CD4-positive, alpha-beta T cell treated with Interleukin-15 for 1 hour (primary cell): ENCODE measurements at regions not wholly inside any gene's neighbourhood (a gene's known extent, or its start where the extent isn't known, plus 50 kb on each side); places are given as distances from the start of the nearest gene placed in this dataset.

Experiments used
- DNase-seq: peaks from one replicate; pipeline ENCODE4 v3.0.0-alpha.2; 2020

DNA sequence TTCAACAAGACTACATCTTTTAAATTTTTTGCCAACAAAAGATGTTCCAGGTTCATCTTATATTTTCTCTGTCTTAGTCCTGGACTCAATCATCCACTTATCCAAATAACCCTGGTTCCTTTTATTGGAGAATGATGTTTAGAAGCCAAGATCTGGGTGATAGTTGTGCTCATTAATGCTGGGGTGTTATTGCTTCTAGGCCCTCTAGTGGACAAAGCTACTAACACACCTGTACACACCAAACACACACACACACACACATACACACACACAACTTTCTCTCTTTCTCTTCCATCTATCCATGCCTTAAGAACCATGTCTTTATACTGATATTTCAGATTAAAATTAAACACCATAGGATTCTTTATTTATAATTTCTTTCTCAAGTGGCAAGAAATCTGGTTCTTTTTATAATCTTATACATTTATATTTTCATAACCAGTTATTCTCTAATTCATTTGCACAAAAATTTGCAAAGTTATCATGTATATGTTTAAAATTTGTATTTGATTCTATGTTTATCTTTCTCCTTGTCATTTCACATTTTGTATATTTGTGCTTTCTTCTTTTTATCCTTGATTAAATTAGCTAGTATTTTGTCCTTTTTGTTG is 179.1 kb upstream of the SMIM23 start:
- no peak for DNase-seq

- DNase-seq: no peak
Measured at GRCh38 chr5:171607863-171608262, 177.8 kb upstream of the SMIM23 start.

DNA sequence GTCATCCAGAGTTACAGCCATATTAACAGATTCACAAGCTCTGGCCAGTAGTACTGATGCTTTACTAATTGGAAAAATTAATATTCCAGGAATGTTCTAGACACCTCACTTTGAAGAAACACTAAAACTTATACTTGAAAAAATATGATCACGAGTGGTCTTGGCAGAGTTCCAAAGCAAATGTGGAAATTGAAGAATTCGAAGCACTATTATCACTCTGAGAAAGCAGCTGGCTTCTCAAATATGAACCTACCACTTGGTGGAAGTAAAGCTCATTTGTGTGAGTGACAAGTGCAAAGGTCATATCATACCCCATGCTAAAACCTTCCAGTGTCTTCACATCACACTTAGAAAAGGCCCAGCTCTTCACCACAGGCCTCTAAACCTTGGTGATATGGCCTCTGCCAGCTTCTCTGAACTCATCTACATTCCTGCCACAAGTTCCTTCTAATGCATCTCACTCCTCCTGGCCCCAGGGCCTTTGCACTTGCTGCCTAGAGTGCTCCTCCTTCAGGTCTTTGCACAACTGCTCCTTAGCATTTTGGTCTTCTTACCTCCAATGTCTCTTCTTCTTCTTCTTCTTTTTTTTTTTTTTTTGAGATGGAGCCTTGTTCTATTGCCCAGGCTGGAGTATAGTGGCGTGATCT is 175.7 kb upstream of the SMIM23 start:
- no peak for DNase-seq

DNA sequence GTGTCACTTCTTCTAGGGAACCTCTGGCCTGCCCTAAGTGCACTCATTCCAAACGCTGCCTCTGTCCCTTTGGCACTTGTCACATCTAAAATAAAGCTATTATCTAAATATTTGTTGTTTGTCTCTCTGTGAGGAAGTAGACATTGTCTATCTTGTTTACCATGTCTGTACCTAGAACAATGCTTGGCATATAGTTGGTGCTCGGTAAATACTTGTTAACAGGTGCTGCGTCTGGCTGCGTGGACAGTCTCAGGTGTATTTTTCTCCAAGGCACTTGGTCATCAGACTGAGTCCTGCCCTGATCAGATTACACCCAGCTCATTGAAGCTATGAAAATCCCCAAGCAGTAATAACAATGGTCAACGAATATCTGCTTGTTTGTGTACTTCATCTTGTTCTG is 174.9 kb upstream of the SMIM23 start:
- DNase-seq: no peak

DNA sequence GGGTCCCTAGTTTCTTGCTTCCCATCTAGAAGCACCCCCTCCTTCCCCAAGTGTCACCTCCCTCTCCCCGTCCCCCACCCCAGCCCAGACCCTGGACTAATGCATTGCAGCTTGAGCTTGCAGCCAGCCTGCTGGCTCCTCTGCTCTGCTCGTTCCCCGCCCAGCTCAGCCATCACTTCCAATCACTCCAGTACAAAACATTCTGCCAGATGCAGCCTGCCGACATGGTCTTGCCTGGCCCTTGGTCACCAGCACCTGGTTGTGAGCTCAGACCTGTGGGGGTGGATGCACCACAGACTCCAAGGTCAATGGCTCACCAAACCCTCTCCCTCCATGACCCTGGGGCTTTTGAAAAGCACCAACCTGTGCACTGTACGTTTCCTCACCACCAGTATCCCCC is 172.9 kb upstream of the SMIM23 start:
- DNase-seq: no peak

DNA sequence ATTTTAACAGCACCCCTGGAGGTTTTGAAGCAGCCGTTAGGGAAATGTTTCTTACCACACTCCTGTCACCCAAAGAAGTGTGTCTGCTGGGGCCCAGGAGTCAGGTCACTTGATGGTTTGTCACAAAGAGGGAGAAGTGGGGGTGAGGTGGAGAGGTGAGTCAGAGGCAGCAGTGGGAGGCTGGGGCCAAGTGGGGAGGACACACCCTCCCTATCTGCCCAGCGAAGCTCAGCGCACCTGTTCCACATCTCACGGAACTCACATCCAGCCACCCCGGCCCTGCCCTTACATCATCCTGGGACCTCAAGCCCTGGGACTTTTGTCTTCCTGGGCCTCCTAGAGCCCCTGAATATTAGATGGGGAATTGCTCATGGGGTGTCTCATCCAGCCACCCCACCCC is 171.1 kb upstream of the SMIM23 start:
- DNase-seq: no peak

GRCh38 chr5:171614971-171615653 is 170.5 kb upstream of the SMIM23 start:
- DNase-seq: no peak

DNA sequence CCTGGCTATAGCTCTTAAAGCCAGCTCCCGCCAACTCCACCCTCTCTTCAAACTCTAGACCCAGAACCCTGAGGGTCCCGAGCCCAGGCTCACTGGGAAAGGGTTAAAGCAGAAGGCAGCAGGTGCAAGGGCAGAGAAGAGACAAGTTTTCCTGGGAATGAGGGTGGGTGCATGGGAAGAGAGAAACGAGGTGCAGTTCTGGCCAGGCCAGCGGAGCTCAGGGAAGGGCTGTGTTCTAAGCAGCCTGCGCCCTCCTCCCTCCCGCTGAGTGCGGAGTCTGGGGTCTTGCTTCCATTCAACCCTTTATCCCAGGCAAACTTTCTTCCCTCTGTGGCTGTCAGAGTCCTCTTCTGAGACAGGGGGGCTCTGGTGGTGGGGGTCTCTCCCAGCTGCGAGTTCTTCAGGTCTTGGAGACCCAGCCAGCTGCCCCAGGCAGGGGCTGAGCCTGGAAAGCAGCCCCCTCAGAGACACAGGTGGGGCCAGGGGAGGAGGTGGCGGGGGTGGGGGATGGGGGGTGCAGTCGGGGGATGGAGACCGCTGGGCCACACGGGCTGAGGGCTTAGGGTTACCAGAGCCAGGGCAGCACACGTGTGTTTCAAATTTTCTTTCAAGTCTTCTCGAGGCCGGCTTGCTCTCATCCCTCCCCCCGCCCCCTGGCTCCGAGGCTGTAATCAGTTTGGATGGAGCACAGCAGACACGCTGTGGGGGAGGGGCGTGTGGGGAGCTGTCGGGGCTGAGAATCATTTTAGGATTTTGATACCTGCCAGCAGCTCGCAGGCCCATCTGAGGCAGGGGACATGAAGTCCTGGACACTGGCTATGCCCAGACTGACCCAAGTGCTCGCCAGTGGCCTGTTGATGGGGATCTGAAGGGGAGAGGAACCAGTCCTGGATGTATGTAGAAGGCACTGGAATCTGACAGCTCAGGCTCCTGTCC is 169.6 kb upstream of the SMIM23 start:
- DNase-seq: no peak

DNA sequence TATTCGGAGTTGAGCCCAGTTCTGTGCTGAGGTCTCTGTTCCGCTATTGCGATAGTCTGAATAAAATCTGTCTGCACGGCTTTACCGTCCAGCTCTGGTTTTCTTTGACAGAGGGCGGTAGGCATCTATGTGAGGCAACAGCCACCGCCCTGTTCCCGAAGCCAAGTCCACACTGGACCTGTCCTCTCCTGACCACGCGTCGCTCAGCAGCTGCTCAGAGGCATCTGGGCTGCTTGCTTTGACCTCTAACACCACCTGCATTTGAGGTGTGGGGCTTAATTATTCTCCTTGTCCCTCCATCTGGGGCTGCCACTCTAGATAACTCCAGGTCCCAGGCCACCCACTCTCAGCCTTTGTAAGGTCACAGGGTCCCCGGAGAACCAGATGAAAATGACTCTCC is 168.4 kb upstream of the SMIM23 start:
- DNase-seq: no peak

GRCh38 chr5:171617817-171618591 is 167.6 kb upstream of the SMIM23 start:
- no peak for DNase-seq

GRCh38 chr5:171619196-171619595 is 166.4 kb upstream of the SMIM23 start:
- DNase-seq: no peak

DNA sequence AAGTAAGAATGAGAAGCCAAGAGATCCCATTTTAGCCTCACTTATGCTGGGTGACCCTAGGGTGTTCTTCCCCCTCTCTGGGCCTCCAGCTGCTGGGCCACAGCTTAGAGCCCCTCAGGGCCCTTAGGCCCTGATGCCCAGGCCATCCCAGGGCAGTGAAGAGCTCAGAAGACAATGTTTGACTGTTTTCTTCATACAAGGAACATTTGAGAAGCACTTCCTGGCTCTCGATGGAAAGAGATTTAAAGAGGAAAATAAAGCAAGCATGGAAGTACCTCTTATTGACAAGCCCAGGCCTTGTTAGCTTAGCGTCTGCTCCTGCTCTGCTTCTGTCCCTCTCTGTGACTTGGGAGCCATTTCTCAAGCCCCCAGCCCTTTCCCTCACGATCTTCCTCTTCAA is 165.9 kb upstream of the SMIM23 start:
- no peak for DNase-seq

- DNase-seq: no peak
Measured at GRCh38 chr5:171622010-171622409, 163.6 kb upstream of the SMIM23 start.

- no peak for DNase-seq
Measured at GRCh38 chr5:171623107-171623506, 162.5 kb upstream of the SMIM23 start.

- no peak for DNase-seq
Measured at GRCh38 chr5:171623551-171624097, 162.0 kb upstream of the SMIM23 start.

DNA sequence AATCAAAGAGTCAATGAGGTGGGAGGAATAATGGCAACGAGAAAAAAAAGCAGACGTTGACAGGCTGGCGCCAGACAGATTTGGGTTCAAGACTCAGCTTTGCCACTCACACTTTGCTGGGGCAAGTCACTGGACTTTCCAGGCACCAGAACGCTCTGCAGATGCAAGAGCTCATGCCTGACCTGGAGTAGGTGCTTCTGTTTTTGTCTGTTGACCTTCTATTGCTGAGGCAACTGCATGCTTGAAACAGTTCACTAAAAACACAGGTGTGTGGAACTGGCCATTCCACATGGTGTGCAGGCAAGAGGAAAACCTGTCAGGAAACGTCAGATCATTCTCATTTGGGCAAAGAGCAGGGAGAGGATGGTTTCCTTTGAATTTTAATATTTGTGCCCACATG is 161.2 kb upstream of the SMIM23 start:
- no peak for DNase-seq

DNA sequence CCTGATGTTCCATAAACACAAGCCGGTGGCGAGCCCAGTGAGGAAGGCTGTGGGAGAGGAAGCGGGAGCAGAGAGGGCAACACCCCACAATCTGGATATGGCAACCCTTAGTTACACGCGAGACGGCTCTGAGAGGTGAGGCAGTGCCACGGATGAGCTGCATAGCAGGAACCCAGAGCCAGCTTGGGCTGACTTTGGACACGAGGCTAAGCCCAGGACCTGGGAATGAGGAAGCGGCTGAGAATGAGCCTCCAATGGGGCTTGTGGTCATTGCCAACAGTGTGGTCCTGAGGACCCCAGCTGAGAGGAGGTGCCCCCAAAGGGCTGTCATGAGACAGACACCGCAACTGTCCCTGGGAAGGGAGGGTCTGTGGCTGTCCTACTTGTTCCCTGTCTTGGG is 160.0 kb upstream of the SMIM23 start:
- DNase-seq: no peak

DNA sequence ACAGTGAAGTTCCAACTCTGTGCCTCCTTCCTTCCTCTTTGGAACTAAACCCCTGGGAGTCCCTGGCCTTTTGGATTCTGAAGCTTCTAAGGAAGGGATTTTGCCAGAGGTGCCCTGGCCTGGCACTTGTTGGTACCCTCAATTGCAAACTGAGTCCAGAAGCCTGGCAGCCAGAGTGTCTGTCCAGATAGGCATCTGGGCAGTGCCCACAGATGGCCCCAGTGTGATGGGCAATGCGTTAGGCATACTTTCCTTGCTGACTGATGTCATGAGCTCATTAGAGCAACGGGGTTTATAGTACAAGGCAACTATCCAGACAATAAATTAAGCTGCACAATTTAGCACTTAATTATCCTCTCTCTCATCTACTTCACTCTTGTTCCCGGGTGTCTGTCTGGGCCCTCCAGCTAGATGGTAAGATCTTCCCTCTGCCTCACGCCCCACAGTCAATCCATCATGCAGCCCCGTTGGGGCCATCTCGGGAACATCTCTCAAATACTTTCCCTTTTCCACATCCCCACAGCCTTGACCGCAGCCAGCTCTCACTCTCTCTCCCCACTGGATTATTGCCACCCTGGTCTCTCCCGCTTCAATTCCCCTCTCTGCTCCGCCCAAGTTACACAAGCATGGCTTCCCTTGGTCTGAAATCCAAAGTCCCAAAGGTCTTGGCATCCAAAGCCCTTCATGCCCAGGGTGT is 157.5 kb upstream of the SMIM23 start:
- DNase-seq: no peak

DNA sequence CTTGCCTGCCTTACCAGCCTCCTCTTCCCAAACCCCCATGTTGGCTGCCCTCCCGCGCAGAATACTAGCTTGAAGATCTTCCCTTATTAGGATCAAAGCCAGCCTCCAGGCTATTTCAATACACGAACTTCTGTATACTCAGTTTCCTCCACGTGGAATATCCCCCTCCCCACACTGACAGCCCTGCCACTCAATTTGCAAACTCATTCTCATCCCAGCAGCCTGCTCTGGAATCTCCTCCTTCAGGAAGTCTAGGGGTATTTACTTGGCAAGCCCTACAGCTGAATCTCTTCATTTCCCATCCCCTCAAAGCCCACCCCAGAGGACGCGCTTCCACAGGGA is 157.0 kb upstream of the SMIM23 start:
- no peak for DNase-seq

- DNase-seq: no peak
Measured at GRCh38 chr5:171629221-171629620, 156.4 kb upstream of the SMIM23 start.

DNA sequence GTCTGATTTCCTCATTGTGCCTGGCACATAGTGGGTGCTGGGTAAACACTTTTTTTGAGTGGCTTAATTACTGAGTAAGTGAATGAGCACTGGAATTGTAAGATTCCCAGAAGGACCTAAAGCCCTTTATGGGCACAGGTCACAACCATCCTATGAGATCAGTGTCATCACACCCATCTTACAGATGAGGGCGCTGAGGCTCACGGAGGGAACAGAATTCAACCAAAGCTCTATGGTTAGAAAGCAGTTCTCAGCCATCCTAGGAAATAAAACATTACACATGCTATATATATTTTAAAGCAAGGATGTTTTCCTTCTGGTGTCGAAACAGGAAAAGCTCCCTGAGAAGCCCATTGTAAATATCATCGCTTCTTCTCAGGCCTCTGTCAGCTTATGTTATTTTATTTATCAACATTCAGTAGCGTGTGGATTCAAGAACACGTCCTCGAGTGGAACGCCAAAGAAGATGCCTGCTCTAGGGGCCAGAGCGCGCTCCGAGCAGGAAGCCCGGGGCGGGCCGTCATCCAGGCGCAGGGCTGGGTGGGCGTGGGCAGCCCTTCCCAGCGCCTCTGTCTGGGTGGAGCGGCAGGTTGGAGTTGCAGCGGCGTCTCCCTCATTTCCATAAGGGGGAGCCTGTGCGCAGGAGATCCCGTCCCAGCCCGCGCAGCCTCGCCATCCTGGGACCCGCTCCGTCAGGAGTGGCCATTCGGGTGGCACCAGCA is 155.8 kb upstream of the SMIM23 start:
- no peak for DNase-seq
